Left lobe of liver (tissue), 2 donors: ENCODE measurements at regions not wholly inside any gene's neighbourhood (a gene's known extent, or its start where the extent isn't known, plus 50 kb on each side); places are given as distances from the start of the nearest gene placed in this dataset.
A peak's percentile ranks its signal among the peaks of the same experiment; 100 is the strongest.

Experiments
- ATAC-seq: fragments of 200-7000 bp; cut with Tn5 transposase; one replicate; pipeline ENCODE4 v1.9.1; 2020; ENCODE audit warnings: mild to moderate bottlenecking, moderate library complexity
- DNase-seq: peaks from one replicate; pipeline ENCODE4 v3.0.0-alpha.2; 2020; ENCODE audit warnings: low spot score
- donor health status: DM: no; HTN: no; CAD: no; lungs with moderate emphysema.
- donor health status: DM: no; HTN: yes; CAD: no.

DNA sequence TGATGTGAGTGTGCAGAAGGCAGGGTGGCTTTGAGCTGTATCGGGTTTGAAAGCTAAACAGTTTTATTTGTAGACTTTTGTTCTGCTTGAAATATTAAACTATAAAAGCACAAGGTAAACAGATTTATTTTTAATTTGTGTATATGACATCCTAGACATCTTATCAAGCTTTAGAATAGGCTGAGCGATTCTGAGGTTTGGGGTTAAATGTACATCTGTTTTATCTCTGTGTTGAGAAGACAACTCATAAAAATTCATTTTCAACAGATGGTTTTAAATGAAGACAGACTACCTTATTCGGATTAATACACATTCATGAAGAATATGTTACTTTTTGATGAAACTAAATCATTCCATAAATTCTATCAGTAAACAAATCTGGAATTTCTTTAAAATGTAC lies 368.8 kb downstream of the RPRM start:
- DNase-seq (no peak), ATAC-seq (no peak)

DNA sequence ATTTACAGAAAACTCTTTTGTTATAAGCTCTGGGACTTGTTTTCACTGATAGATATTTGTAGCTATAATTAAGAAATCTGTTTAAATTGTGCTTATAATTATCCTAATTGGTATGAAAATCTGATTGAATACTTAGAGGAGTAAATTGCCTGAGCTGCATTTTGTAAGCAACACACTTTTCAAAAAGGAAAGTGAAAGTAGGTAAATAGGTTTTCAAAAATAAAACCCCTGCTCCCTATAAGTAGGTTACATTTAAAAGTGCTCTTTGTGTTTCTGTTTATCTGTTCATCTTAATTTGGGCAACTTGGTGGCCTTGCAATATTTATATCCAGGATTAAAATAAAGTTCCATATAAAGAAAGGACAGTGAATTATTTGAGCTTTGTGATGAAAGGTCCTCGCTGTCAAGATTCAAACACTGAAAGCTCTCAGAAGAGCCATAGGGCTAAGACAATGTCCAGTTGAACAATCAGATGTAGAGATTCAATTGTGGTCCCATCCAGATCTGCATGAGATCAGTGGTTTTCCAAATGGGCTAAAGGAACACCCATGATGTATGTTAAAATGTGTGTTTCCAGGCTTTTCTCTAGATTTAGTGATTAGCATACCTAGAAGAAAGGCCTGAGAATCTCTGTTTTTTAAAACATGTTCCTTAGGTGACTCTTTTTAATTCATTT lies 371.6 kb downstream of the RPRM start:
- DNase-seq (no peak), ATAC-seq (peak; percentile 24)

DNA sequence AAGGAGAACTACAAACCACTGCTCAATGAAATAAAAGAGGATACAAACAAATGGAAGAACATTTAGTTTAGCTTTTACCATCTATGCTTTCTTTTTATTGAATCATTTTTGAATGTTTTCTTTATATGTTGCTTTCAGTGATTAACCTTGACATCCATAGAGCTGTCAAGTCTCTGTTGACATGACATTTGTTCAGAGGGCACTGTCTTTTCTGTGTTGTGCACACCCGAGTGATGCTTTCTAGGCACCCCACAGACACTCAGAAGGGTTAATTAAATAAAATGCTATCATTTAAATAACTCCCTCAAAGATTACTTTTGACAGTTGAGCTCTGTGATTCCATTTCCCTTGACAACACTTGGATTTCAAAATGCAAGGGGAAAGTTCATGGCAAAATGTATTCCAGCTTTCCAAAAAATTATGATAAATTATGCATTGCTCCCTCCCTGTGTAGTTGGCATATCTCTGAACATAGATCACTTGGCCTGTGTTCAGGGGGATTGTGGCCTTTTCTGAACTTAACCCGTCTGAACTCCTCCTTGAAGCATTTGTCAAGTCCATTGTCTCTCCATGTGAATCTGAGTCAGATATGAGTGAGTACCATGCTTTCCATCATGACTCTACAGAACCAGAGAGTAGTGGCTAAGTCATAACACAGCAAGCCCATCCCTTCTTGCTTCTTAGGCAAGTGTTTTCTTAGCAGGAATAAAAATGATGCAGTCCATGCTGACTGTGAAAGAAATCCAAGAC lies 372.6 kb downstream of the RPRM start:
- ATAC-seq (no peak), DNase-seq (no peak)

DNA sequence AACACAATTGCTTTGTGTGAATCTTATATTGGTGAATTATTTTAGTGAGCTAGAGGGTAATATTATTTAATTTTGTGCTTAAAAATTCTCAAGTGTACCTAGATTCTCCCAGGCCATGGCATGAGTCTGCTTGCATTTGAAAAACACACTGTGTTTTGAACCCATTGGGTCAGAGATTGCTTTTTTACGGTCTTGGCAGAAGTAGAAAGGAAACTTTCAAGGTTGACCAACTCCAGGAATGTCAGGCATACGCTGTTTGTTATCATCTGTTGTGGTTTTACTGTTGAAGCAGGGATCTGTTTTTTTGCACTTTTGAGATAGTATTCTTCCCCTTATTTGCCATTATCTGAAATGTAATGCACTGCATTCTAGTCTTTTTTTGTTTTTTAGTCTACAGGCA lies 377.4 kb downstream of the RPRM start:
- DNase-seq (no peak), ATAC-seq (no peak)

DNA sequence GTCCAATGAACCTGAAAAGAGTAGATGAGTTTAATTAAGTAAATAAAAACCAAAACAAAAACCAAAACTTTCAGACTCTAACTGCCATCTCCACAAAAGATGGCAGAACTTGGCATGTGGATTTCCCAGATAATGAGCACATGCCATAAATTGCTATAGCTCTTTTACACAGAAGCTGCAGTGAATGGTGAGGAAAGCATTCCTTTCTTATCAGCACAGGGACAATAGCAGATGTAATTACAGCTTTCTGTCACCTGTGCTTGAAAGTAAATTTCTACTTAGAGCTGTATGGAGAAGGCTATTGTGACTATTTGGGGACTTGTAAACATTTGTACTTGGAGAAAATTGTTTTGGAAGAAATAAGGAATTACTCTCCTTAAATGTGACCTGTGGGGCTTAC lies 378.4 kb downstream of the RPRM start:
- ATAC-seq, result no peak

DNA sequence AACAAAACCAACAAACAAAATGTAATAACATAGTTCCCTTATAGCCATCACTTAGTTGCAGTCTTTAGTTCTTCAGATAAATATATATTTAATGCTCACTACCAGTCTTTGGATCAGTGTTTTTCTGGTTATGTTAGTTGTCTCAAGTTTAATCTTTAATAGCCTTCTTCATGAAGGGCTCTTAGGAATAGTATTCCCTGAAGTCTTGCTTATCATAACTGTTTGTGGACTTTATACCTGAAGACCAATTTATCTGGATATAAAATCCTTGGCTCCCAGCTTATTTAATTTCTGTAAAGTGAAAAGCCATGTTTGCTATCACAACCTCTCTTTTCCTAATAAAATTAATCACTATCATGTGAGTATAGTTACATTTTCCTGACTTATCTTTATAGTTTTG lies 379.7 kb downstream of the ARL6IP6 start:
- DNase-seq (no peak), ATAC-seq (no peak)

More for the DNA sequence above, 378.4 kb downstream of the RPRM start:
- DNase-seq, result no peak

DNA sequence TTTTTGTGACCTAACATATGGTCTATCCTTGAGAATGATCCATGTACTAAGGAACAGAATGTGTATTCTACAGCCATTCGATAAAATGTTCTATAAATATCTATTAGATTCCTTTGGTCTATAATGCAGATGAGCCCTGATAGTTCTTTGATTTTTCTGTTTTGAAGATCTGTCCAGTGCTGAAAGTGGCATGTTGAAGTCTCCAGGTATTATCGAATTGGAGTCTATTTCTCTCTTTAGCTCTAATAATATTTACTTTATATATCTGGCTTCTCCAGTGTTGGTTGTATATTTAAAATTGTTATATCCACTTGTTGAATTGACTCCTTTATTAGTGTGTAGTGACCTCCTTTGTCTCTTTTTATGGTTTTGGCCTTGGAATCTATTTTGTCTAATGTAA lies 377.9 kb downstream of the ARL6IP6 start:
- DNase-seq, result no peak
- no peak for ATAC-seq

DNA sequence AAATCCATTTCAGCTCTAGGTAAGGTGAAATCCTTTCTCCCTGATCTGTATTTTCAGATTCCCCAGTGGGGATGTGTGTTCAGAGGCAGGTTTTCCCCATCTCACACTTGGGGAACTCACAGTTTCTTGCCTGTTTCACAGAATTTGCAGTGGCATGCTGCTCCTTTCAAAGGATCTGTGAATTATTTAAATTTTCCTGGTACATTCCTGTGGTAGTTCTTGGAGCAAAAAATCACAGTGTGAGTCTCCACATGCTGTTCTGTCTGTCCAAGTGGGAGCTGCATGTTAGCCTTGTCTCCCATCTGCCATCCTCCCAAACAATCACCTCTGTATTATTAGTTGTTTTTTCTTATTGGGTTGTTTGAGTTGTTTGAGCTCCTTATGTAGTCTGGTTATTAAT lies 372.9 kb downstream of the ARL6IP6 start:
- DNase-seq, result no peak
- no peak for ATAC-seq

DNA sequence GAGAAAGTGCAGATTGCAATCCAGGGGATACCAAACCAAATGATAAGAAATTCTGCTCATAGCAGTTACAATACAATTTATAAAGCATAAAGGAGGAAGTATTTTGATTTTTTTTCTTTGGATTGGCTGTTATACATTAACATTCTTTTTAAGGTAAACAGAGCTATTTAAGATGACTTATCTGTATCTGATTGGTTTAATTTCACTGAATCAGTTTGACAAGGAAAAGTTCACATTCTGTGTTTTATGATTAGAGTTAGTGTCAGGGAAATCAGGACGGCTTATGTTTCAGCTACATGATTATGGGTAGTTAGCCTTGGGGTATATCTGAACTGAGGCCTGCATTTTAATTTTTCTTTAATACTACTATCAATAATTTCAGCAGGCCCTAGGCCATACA lies 360.9 kb downstream of the ARL6IP6 start:
- DNase-seq, result no peak
- no peak for ATAC-seq

DNA sequence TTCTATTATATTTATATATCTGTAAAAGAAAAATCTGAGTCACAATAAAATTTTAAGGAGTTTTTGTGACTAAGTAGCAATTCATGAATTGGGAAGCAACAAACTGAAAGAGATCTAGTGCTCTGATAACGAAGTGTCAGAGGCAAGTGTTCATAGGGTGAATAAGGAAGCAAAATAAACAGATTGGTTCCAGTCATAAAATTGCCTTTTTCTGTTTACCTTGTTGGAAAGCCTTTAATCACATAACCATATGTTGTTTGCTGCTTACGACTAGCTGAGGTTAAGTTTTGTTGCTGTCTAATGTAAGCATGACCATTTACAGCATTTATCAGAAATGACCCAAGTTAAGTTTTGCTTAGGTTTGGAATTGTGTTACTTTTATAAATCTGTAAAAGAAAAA lies 358.9 kb downstream of the ARL6IP6 start:
- ATAC-seq, result no peak
- DNase-seq, result no peak

DNA sequence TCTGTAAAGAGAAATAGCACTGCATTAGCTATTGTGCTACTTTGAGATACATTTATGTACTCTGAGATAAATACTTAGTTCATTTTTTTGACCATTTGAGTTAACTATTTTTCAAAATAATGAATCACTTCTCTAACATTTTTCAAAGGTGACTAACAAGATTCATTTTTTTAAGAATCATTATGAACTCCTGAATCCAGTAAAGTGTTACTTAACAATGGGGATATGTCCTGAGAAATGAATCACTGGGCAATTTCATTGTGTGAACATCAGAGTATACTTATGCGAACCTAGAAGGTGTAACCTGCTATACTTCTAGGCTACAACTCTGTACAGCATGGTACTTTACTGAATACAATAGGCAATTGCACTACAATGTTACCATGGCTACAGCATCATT lies 355.8 kb downstream of the ARL6IP6 start:
- DNase-seq (no peak), ATAC-seq (no peak)

DNA sequence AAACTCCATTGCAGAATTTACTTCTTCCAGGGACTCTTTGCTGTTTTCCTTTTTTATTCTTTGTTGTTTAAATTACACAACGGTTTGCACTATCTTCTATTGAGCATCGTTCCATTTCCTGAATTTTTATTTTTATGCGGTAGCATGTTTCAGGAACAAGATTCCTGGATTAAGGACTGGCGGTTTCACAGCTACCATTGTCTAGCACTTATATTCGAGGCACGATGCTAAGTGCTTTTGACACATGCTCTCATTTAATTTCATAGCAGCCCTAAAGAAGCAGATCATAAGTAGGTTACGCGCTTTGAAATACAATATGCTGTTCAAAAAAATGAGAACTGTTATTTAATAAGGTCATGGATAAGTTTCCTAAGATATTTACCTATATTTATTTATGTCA lies 354.4 kb downstream of the ARL6IP6 start:
- DNase-seq (no peak), ATAC-seq (no peak)

DNA sequence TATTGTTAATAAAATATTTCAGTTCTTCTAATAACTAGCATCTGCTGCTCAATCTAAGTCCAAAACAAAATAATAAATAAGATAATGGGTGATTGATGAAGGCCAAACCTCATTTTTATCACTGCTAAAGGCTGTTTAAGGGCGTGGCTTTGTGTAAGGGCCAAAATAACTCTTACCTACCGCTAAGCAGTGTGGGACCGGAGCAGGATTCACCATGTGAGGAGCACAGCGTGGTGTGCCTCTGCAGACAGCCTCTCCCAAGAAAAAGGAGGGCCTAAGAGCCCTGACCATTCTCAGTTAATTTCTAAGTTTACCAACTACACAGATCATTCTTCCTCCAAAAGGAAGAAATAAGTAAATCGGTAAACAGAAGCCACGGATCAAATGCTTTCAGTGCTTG lies 353.7 kb downstream of the ARL6IP6 start:
- DNase-seq (no peak), ATAC-seq (no peak)

DNA sequence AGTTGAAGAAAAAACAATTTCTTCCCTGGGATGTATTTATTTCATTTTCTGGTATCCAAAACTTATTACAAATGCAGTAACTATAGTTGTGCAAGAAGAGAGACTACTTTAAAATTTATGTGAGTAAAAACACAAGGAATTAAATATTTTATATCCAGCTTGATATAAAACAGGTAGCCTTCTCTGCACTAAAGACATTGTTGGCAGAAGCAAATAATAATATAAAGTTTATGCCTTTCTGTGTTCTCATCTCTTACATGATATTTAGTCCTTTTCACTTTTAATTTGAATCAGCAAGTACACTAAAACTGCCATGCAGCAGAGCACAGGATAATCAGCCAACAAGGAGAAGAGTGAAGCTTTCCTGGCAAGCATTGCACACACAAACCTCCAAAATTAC lies 352.7 kb downstream of the ARL6IP6 start:
- no peak for DNase-seq
- ATAC-seq, result no peak

DNA sequence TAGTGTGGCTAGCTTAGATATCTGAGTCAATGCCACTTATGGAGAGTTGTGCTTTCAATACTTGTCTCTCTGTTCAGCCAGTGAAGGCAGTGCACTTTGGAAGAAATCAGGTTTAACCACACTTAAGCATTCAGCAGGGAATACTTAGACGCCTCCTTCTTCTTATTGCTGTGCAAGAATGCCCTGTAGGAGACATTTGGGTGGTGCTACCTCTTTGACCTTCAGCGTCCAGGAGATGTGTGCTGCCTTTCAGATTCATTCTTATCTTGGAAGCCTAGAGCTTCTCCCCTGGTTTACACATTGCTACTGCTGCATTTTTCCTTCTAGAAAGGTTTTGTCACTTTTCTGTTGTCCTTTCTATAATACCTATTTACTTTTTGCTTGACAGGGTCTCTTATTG lies 350.5 kb downstream of the ARL6IP6 start:
- ATAC-seq (no peak), DNase-seq (no peak)

DNA sequence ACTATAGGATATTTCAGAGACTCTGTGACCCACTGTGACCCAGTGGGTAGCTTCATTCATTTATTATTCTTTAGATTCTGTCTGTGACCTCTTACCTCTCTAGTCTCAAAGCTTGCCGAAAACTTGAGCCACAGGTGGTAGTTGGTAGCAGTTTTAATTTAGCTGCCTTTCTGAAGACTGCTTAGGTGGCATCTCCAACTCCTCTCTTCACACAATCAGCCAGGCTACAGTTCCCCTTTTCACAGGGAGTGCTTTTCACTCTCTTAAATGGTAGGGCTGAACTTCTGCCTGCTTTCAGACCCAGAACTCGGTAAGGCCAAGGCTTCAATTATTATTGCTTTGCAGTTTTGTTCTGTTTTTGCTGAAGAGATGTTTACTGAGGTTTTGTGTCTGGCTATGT lies 349.6 kb downstream of the ARL6IP6 start:
- no peak for ATAC-seq
- DNase-seq, result no peak

DNA sequence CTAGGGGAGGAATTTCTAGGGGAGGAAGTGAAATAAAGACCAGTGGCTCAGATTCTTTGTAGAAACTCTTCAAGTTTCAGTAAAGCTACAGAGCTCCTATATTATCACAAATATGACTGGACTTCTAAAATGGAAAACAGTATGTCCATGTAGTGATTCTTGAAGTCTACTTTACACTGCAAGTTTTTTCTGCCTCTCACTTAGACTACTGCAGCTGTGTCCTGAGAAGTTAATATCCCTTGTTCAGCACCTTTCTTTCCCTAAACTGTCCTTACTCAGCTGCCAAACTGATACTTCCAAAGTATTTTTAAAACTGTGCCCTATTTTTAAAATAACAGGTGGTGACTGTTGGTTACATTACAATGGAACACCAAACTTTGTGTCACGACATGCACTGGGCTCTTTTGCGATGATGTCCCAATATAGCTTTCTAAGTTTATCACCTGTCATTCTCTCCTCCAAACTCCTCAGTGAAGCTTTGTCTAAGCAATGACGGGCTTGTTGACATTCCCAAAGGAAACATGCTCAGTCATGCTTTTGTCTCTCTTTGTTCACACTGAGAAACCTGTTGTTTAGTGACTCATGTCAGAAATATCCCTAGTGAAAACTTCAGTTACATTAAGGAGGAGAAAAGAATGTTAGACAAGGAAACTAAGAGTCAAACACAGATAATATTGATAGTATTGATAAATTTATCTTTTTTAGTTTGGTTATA lies 341.1 kb downstream of the ARL6IP6 start:
- no peak for DNase-seq
- no peak for ATAC-seq

DNA sequence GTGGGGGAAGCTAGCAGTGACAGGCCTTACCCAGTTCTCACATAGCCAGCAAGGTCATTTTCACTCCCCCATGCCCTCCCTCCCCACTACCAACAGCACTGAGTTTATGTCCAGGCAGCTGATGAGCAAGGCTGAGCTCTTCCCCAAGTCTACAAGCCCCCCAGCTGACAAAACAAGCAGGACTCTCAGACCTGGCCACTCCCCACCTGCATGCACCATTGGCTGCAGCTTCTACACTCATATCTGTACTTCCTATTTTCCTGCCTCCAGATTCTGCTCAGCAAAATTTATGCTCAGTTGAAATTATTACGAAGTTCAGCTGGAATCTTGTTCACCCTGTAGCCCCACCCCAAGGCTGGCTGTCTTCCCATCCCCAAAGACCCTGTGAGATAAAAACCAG lies 339.3 kb downstream of the ARL6IP6 start:
- DNase-seq (no peak), ATAC-seq (no peak)

DNA sequence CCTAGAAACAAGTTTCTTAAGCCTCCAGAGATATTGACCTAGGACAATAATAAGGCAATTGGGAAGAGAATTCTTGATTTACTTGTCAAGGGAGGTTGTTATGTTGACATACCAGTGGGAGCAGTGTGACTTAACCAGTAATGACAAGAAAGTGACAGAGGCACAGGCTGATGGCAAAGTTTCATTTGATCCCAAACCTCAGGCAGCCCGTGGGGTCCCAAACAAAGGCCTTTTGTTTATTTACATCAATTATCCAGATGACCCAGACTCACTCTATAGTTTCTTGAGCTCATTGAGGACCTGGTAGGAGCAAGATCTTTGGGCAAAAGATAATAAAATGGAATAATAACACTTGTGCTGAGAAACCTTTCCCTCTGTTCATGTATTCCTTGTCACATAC lies 336.8 kb downstream of the ARL6IP6 start:
- no peak for DNase-seq
- no peak for ATAC-seq

DNA sequence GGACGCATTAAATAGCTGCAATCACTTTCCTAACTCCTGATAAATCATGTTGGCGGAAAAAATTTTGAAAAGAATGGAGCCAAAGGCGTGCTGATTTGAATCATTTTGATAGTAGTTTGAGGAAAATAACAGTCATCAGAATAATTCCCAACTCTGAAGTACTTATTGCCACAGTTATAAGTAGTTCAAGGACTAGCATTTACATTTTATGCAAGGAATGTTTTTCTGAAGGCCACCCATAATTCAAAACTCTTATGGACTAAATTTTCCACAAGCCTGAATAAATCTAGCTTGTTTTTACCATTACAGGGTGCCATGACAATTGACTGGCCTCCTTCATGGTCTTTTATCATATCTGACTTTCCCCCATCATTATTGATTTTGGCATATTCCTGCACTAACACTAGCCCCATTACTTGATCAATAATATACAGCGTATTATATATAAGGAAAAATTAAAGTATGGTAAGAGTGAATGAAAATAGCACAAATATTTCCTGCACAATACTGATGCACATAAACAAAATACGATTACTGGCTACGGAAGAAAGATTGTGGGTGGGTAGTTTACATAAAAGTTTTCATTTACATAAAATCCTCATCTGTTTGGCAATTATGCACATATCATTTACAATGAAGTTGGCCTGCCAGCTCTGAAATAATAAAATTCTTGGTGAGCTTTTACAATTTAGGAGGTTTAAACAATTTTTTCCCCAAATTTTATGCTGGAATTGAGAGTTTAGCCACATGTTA lies 334.6 kb downstream of the ARL6IP6 start:
- no peak for ATAC-seq
- DNase-seq, result no peak

DNA sequence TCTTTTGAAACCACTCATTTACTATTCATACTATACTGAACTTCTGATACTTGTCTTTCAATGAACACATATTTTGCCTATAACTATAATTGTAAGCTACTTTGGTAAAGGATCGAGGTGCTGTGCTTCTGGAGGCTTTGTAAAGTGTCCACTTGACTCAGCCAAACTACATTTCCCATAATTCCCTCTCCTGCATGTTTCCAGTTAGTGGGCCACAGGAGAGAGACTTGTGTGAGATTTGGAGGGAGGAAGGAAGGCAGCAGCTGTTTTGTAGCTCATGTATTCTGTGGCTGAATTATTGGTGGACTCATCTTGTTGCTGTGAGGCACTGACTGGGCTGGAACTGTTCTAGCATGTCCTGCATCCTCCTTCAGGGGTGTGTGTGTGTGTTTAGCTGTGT lies 328.8 kb downstream of the ARL6IP6 start:
- DNase-seq (no peak), ATAC-seq (no peak)

DNA sequence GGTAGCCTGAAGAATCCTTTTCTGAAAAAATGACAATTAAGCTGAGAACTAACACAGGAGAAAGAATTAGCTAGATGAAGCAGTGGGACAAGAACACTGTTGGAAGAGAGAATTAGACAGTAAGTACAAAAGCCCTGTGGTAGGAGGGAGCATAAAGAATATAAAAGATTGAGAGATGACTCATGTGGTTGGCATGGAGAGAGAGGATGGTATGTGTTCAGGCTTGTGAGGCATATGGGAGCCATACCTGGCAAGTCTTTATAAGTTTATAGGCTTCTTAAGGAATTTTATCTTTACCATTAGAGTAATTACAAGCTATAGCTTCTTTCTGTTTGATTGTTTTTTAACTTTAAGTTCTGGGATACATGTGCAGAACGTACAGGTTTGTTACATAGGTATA lies 325.0 kb downstream of the ARL6IP6 start:
- DNase-seq (no peak), ATAC-seq (no peak)
